ENCODE measurements at regions not wholly inside any gene's neighbourhood (a gene's known extent, or its start where the extent isn't known, plus 50 kb on each side); places are given as distances from the start of the nearest gene placed in this dataset.

DNA sequence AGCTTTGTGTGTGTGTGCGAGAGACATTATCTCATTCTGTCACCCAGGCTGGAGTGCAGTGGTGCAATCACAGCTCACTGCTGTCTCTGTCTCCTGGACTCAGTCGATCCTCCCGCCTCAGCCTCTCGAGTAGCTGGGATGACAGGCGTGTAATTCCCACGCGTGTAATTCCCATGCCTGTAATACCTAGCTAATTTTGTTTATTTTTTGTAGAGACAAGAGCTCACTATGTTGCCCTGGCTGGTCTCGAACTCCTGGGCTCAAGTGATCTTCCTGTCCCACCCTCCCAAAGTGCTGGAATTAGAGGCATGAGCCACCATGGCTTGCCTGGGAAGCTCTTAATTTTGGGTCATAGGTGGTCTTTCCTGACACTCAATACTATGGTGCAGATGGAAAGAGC lies 205.3 kb upstream of the TNRC6C start:
- H3K36me3 Mint-ChIP-seq: no peaks in the 10 kb centered on the region
- no peak overlapping the region for H3K27ac Mint-ChIP-seq
- H3K9me3 Mint-ChIP-seq: peaks cover 8% of the 10 kb centered on the region
- no peak overlapping the region for H3K4me3 Mint-ChIP-seq
- peaks cover 17% of the 10 kb centered on the region for H3K4me1 Mint-ChIP-seq
- TF ChIP-seq RELA (CRISPR knock-in tag; IDR thresholded peaks at IDR 0.05; ENCODE audit: borderline replicate concordance) (no peak), ZNF416 (CRISPR knock-in tag; IDR thresholded peaks at IDR 0.05) (no peak), EMX1 (CRISPR knock-in tag; IDR thresholded peaks at IDR 0.05) (no peak), FOXP1 (CRISPR knock-in tag; IDR thresholded peaks at IDR 0.05; ENCODE audit: borderline replicate concordance) (no peak), ELF4 (CRISPR knock-in tag; IDR thresholded peaks at IDR 0.05; ENCODE audit: low read depth) (no peak), SMAD4 (CRISPR knock-in tag; IDR thresholded peaks at IDR 0.05) (no peak), HMGA2 (CRISPR knock-in tag; IDR thresholded peaks at IDR 0.05) (no peak), ZNF138 (CRISPR knock-in tag; conservative IDR thresholded peaks at IDR 0.05) (no peak)
- TF ChIP-seq, protein P1, sequence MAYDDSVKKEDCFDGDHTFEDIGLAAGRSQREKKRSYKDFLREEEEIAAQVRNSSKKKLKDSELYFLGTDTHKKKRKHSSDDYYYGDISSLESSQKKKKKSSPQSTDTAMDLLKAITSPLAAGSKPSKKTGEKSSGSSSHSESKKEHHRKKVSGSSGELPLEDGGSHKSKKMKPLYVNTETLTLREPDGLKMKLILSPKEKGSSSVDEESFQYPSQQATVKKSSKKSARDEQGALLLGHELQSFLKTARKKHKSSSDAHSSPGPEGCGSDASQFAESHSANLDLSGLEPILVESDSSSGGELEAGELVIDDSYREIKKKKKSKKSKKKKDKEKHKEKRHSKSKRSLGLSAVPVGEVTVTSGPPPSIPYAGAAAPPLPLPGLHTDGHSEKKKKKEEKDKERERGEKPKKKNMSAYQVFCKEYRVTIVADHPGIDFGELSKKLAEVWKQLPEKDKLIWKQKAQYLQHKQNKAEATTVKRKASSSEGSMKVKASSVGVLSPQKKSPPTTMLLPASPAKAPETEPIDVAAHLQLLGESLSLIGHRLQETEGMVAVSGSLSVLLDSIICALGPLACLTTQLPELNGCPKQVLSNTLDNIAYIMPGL (CRISPR knock-in tag; IDR thresholded peaks at IDR 0.05): no peak
- TF ChIP-seq, protein P2, sequence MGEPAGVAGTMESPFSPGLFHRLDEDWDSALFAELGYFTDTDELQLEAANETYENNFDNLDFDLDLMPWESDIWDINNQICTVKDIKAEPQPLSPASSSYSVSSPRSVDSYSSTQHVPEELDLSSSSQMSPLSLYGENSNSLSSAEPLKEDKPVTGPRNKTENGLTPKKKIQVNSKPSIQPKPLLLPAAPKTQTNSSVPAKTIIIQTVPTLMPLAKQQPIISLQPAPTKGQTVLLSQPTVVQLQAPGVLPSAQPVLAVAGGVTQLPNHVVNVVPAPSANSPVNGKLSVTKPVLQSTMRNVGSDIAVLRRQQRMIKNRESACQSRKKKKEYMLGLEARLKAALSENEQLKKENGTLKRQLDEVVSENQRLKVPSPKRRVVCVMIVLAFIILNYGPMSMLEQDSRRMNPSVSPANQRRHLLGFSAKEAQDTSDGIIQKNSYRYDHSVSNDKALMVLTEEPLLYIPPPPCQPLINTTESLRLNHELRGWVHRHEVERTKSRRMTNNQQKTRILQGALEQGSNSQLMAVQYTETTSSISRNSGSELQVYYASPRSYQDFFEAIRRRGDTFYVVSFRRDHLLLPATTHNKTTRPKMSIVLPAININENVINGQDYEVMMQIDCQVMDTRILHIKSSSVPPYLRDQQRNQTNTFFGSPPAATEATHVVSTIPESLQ (CRISPR knock-in tag; IDR thresholded peaks at IDR 0.05): no peak
- TF ChIP-seq, protein P3, sequence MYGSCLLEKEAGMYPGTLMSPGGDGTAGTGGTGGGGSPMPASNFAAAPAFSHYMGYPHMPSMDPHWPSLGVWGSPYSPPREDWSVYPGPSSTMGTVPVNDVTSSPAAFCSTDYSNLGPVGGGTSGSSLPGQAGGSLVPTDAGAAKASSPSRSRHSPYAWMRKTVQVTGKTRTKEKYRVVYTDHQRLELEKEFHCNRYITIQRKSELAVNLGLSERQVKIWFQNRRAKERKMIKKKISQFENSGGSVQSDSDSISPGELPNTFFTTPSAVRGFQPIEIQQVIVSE (CRISPR knock-in tag; IDR thresholded peaks at IDR 0.05; ENCODE audit: borderline replicate concordance): no peak
- TF ChIP-seq, protein P4, sequence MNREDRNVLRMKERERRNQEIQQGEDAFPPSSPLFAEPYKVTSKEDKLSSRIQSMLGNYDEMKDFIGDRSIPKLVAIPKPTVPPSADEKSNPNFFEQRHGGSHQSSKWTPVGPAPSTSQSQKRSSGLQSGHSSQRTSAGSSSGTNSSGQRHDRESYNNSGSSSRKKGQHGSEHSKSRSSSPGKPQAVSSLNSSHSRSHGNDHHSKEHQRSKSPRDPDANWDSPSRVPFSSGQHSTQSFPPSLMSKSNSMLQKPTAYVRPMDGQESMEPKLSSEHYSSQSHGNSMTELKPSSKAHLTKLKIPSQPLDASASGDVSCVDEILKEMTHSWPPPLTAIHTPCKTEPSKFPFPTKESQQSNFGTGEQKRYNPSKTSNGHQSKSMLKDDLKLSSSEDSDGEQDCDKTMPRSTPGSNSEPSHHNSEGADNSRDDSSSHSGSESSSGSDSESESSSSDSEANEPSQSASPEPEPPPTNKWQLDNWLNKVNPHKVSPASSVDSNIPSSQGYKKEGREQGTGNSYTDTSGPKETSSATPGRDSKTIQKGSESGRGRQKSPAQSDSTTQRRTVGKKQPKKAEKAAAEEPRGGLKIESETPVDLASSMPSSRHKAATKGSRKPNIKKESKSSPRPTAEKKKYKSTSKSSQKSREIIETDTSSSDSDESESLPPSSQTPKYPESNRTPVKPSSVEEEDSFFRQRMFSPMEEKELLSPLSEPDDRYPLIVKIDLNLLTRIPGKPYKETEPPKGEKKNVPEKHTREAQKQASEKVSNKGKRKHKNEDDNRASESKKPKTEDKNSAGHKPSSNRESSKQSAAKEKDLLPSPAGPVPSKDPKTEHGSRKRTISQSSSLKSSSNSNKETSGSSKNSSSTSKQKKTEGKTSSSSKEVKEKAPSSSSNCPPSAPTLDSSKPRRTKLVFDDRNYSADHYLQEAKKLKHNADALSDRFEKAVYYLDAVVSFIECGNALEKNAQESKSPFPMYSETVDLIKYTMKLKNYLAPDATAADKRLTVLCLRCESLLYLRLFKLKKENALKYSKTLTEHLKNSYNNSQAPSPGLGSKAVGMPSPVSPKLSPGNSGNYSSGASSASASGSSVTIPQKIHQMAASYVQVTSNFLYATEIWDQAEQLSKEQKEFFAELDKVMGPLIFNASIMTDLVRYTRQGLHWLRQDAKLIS (CRISPR knock-in tag; IDR thresholded peaks at IDR 0.05; ENCODE audit: borderline replicate concordance): no peak
- TF ChIP-seq, protein P5, sequence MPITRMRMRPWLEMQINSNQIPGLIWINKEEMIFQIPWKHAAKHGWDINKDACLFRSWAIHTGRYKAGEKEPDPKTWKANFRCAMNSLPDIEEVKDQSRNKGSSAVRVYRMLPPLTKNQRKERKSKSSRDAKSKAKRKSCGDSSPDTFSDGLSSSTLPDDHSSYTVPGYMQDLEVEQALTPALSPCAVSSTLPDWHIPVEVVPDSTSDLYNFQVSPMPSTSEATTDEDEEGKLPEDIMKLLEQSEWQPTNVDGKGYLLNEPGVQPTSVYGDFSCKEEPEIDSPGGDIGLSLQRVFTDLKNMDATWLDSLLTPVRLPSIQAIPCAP (CRISPR knock-in tag; IDR thresholded peaks at IDR 0.05): no peak
- CTCF ChIA-PET: interaction anchor here (0.5 to 1.8 kb wide), 6 partner anchors 12 to 331 kb away, joined by 3 to 7 read pairs (median 3); no protein-coding TSS in a partner anchor
- POLR2A ChIA-PET: no interaction called here
- DNase-seq (ENCODE audit: low spot score) (no peak), ATAC-seq (no peak)
- H3K27me3 Mint-ChIP-seq (ENCODE audit: low read depth): peaks cover under 1% of the 10 kb centered on the region; the same call in 1 of the 2 replicates

DNA sequence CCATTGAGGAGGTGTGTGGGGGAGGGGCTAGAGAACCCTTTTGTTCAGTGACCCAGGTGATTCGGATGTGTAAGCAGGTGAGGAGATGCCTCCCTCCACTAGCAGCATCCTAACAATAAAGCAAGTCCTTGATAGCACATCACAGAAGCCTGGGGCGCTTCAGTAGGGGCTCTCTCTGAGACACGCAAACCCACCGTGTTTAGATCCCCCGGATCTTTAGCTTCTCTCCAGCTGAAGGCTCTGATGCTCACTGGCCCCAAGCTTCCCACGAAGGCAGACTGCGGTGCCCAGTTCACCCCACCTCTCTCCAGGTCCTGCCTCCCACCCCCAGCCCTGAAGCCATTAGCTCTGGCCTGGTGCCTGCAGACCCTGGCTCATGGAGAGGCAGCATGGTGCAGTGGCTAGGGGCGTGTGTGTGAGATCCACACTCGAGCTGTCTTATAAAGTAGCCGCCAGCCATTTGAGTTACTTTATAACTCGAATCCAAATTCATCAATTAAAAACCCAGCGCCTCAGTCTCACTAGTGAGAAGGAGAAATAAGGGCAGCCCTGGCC lies 204.7 kb upstream of the TNRC6C start:
- ATAC-seq: no peak
- H3K4me1 Mint-ChIP-seq: peaks cover 14% of the 10 kb centered on the region
- peak; percentile 5 for DNase-seq (ENCODE audit: low spot score)
- TF ChIP-seq, protein P6, sequence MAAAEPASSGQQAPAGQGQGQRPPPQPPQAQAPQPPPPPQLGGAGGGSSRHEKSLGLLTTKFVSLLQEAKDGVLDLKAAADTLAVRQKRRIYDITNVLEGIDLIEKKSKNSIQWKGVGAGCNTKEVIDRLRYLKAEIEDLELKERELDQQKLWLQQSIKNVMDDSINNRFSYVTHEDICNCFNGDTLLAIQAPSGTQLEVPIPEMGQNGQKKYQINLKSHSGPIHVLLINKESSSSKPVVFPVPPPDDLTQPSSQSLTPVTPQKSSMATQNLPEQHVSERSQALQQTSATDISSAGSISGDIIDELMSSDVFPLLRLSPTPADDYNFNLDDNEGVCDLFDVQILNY (CRISPR knock-in tag; IDR thresholded peaks at IDR 0.05): no peak
- ChIA-PET CTCF (interaction anchor here (0.5 to 1.8 kb wide), 6 partner anchors 13 to 331 kb away, joined by 3 to 7 read pairs (median 3); no protein-coding TSS in a partner anchor), POLR2A (no interaction called here)
- H3K9me3 Mint-ChIP-seq: peaks cover 8% of the 10 kb centered on the region
- no peak overlapping the region for H3K4me3 Mint-ChIP-seq
- H3K27me3 Mint-ChIP-seq (ENCODE audit: low read depth): no peaks in the 10 kb centered on the region; the same call in 1 of the 2 replicates
- H3K27ac Mint-ChIP-seq: no peak overlapping the region
- H3K36me3 Mint-ChIP-seq: no peaks in the 10 kb centered on the region

All from WTC11 (cell line).